ENCODE measurements at regions not wholly inside any gene's neighbourhood (a gene's known extent, or its start where the extent isn't known, plus 50 kb on each side); places are given as distances from the start of the nearest gene placed in this dataset.

- no peak for ATAC-seq
- Mint-ChIP-seq H3K27ac (no peak overlapping the region), H3K4me1 (ENCODE audit: low read depth) (no peaks in the 10 kb centered on the region), H3K36me3 (ENCODE audit: low read depth) (no peaks in the 10 kb centered on the region), H3K4me3 (no peak overlapping the region), H3K27me3 (no peaks in the 10 kb centered on the region), H3K9me3 (peaks cover 1% of the 10 kb centered on the region)
- ChIA-PET CTCF (no interaction called here), POLR2A (no interaction called here)
- intact Hi-C loops (cut with micrococcal nuclease), result no loop called here
- DNase-seq, result no peak
- TF ChIP-seq, protein P1, sequence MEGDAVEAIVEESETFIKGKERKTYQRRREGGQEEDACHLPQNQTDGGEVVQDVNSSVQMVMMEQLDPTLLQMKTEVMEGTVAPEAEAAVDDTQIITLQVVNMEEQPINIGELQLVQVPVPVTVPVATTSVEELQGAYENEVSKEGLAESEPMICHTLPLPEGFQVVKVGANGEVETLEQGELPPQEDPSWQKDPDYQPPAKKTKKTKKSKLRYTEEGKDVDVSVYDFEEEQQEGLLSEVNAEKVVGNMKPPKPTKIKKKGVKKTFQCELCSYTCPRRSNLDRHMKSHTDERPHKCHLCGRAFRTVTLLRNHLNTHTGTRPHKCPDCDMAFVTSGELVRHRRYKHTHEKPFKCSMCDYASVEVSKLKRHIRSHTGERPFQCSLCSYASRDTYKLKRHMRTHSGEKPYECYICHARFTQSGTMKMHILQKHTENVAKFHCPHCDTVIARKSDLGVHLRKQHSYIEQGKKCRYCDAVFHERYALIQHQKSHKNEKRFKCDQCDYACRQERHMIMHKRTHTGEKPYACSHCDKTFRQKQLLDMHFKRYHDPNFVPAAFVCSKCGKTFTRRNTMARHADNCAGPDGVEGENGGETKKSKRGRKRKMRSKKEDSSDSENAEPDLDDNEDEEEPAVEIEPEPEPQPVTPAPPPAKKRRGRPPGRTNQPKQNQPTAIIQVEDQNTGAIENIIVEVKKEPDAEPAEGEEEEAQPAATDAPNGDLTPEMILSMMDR (IDR thresholded peaks at IDR 0.05), result no peak
Observed at GRCh38 chr2:14358774-14359173, 273.7 kb upstream of the LRATD1 start.

- H3K4me3 Mint-ChIP-seq, result no peak overlapping the region
- ATAC-seq, result no peak
- CTCF ChIA-PET, result interaction anchor here (0.6 kb wide), 1 partner anchor 818 kb away, joined by 3 read pairs; no protein-coding TSS in a partner anchor
- POLR2A ChIA-PET, result no interaction called here
- intact Hi-C loops (cut with micrococcal nuclease), result no loop called here
- TF ChIP-seq, protein P1 (IDR thresholded peaks at IDR 0.05), result no peak
- no peaks in the 10 kb centered on the region for H3K36me3 Mint-ChIP-seq (ENCODE audit: low read depth)
- peaks cover 1% of the 10 kb centered on the region for H3K9me3 Mint-ChIP-seq
- no peak for DNase-seq
- no peaks in the 10 kb centered on the region for H3K27me3 Mint-ChIP-seq
- H3K4me1 Mint-ChIP-seq (ENCODE audit: low read depth), result no peaks in the 10 kb centered on the region
- no peak overlapping the region for H3K27ac Mint-ChIP-seq
Observed at GRCh38 chr2:14363137-14363536, 269.4 kb upstream of the LRATD1 start.

GRCh38 chr2:14363976-14364375 is 268.5 kb upstream of the LRATD1 start:
- intact Hi-C loops (cut with micrococcal nuclease), result no loop called here
- no peak for DNase-seq

DNA sequence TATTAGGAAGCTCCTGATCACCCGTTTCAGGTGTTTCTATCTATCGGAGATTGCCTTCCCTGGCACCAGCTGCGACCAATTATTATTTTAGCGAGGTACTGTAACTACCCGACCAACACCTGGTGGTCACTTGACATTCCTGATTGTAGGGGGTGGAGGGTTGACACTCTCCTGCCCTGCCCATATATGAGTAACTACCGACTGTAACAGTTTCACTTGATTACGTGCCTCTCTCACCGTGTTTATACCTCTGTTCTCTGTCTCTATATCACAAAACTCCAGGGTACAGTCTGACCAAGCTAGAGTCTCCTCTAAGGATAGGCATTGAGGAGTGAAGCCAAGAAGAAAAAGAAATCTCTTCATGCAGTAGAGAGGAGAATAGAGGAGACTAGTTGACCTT is 268.0 kb upstream of the LRATD1 start:
- no peak for DNase-seq
- ChIA-PET POLR2A (no interaction called here), CTCF (no interaction called here)
- intact Hi-C loops (cut with micrococcal nuclease), result no loop called here
- no peaks in the 10 kb centered on the region for H3K36me3 Mint-ChIP-seq (ENCODE audit: low read depth)
- H3K9me3 Mint-ChIP-seq, result peaks cover 1% of the 10 kb centered on the region
- H3K27me3 Mint-ChIP-seq, result no peaks in the 10 kb centered on the region
- TF ChIP-seq, protein P1 (IDR thresholded peaks at IDR 0.05), result no peak
- no peak for ATAC-seq
- H3K4me3 Mint-ChIP-seq, result no peak overlapping the region
- H3K4me1 Mint-ChIP-seq (ENCODE audit: low read depth), result no peaks in the 10 kb centered on the region
- H3K27ac Mint-ChIP-seq, result no peak overlapping the region

More at GRCh38 chr2:14363976-14364375, 268.5 kb upstream of the LRATD1 start:
- Mint-ChIP-seq H3K27ac (no peak overlapping the region), H3K9me3 (peaks cover 1% of the 10 kb centered on the region), H3K36me3 (ENCODE audit: low read depth) (no peaks in the 10 kb centered on the region), H3K4me3 (no peak overlapping the region), H3K27me3 (no peaks in the 10 kb centered on the region), H3K4me1 (ENCODE audit: low read depth) (no peaks in the 10 kb centered on the region)
- POLR2A ChIA-PET, result no interaction called here
- CTCF ChIA-PET, result no interaction called here
- TF ChIP-seq, protein P1 (IDR thresholded peaks at IDR 0.05), result no peak
- ATAC-seq, result no peak

DNA sequence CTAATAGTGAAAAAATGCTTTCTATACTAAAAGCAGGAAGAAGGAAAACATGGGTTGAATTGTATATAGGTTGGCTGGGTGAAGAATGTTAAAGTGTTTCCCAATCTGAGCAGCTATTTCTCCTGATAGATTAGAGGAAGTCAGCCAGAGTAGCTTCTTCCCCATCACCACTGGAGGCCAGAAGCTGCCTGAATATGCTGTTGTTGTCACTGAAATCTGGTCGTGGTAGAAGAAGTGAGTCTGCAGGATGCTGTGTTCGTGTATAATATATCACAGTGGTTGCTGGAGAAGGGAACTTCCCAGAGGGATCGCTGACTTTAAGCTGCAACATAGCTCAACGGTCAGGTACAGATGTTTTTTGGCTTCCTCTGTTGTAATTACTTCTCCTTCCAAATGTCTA is 247.5 kb upstream of the LRATD1 start:
- TF ChIP-seq, protein P1 (IDR thresholded peaks at IDR 0.05), result no peak
- H3K36me3 Mint-ChIP-seq (ENCODE audit: low read depth), result no peaks in the 10 kb centered on the region
- ATAC-seq (no peak), DNase-seq (no peak)
- intact Hi-C loops (cut with micrococcal nuclease), result no loop called here
- POLR2A ChIA-PET, result no interaction called here
- CTCF ChIA-PET, result no interaction called here
- H3K9me3 Mint-ChIP-seq, result no peaks in the 10 kb centered on the region
- no peaks in the 10 kb centered on the region for H3K4me1 Mint-ChIP-seq (ENCODE audit: low read depth)
- no peak overlapping the region for H3K27ac Mint-ChIP-seq
- no peaks in the 10 kb centered on the region for H3K27me3 Mint-ChIP-seq
- no peak overlapping the region for H3K4me3 Mint-ChIP-seq

All from activated CD8-positive, alpha-beta T cell treated with anti-CD3 and anti-CD28 coated beads for 36 hours (primary cell).